GM19455 (cell line): ENCODE measurements at regions not wholly inside any gene's neighbourhood (a gene's known extent, or its start where the extent isn't known, plus 50 kb on each side); places are given as distances from the start of the nearest gene placed in this dataset.
"Not testable (repeated sequence)": the region's sequence is repeated elsewhere in the genome, so short reads cannot be mapped to it uniquely, and the experiment has no call there.

Experiments used
- ATAC-seq: cut with Tn5 transposase; IDR thresholded peaks from one replicate; pipeline ENCODE4 v1.9.1; 2021; ENCODE audit not compliant: unreplicated experiment

- no peak for ATAC-seq
These were observed 95.1 kb upstream of the TMEM178A start for GRCh38 chr2:39570614-39571013.

GRCh38 chr2:39571111-39571731 is 94.5 kb upstream of the TMEM178A start:
- ATAC-seq, result no peak

- ATAC-seq, result no peak
These were observed 92.4 kb upstream of the TMEM178A start for GRCh38 chr2:39573276-39573675.

DNA sequence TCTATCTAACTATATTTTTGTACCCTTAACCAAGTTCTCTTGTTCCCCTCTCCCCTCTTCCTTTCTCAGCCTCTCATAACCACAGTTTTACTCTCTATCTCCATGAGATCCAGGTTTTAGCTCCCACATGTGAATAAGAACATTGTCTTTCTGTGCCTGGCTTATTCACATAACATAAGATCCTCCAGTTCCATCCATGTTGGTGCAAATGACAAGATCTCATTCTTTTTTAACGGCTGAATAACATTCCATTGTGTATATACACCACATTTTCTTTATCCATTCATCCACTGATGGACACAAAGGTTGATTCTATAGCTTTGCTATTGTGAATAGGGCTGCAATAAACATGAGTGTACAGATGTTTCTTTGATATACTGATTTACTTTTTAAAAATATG is 83.9 kb upstream of the TMEM178A start:
- ATAC-seq, result no peak

DNA sequence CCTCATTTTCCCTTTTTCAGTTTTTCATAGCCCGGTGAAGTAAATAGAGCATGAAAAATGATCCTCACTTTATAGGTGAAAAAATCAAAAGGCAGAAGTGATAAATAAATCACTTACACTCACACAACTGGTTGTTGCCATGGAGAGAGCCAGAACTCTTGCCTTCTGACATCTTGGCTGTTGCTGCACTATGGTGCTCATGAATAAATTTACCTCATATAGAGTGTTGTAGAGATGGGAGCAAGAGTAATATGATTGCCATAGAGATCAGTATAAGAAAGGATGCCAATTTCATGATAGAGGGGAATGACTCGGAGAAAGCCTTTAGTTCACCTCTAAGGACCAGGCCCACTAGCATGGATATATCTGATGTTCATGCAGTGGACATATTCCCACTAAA is 82.5 kb upstream of the TMEM178A start:
- ATAC-seq, result no peak

GRCh38 chr2:39583781-39584180 is 81.9 kb upstream of the TMEM178A start:
- ATAC-seq, result no peak

- no peak for ATAC-seq
These were observed 81.3 kb upstream of the TMEM178A start for GRCh38 chr2:39584283-39584965.

DNA sequence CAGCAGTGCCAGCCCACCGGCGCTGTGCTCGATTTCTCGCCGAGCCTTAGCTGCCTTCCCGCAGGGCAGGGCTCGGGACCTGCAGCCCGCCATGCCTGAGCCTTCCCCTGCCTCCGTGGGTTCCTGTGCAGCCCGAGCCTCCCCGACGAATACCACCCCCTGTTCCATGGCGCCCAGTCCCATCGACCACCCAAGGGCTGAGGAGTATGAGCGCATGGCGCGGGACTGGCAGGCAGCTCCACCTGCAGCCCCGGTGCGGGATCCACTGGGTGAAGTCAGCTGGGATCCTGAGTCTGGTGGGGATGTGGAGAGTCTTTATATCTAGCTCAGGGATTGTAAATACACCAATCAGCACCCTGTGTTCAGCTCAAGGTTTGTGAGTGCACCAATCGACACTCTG is 80.2 kb upstream of the TMEM178A start:
- not testable (repeated sequence) for ATAC-seq

DNA sequence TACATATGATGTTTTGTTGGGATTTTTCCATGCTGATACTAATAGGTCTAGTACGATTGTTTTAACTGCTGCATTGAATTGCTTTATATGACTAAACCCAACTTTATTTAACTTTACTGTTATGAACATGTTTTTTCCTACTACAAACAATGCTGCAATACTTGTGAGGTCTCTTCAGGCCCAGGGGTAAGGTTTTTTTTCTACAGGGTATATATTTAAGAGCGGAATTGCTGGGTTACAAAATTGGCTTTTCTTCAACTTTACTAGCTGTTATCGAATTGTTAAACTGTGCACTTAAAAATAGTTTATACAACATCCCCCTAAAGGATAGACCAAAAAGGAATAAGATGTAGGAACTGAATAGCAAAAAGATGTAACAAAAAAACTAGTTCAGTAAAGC is 78.5 kb upstream of the TMEM178A start:
- no peak for ATAC-seq

GRCh38 chr2:39587641-39588040 is 78.1 kb upstream of the TMEM178A start:
- ATAC-seq, result no peak

- ATAC-seq, result no peak
These were observed 72.0 kb upstream of the TMEM178A start for GRCh38 chr2:39593439-39594393.

DNA sequence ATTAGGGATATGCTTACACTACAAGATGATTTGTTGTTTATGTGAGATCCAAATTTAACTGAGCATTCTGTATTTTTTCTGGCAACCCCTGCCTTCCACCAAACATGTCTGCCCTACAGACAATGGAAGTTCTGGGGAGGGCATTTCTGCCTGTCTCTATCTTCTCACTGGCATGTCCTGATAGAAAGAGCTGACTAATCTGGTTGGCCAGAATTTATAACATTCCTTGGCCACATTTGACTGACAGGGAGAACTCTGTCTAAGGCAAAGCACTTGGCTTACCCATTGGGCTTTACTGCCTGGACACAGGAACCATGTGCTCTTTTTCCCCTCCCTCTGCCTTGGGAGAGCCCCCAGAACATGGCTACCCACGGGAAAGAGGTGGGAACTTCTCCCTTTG is 70.6 kb upstream of the TMEM178A start:
- no peak for ATAC-seq

- no peak for ATAC-seq
These were observed 68.4 kb upstream of the TMEM178A start for GRCh38 chr2:39597314-39597713.

GRCh38 chr2:39602616-39603015 is 63.1 kb upstream of the TMEM178A start:
- ATAC-seq, result no peak

- ATAC-seq, result no peak
These were observed 62.3 kb upstream of the TMEM178A start for GRCh38 chr2:39603436-39603835.

- ATAC-seq, result no peak
These were observed 60.9 kb upstream of the TMEM178A start for GRCh38 chr2:39604866-39605265.

GRCh38 chr2:39606585-39606984 is 59.1 kb upstream of the TMEM178A start:
- no peak for ATAC-seq

- ATAC-seq, result no peak
These were observed 58.0 kb upstream of the TMEM178A start for GRCh38 chr2:39607538-39608262.

GRCh38 chr2:39608263-39608575 is 57.5 kb upstream of the TMEM178A start:
- no peak for ATAC-seq

DNA sequence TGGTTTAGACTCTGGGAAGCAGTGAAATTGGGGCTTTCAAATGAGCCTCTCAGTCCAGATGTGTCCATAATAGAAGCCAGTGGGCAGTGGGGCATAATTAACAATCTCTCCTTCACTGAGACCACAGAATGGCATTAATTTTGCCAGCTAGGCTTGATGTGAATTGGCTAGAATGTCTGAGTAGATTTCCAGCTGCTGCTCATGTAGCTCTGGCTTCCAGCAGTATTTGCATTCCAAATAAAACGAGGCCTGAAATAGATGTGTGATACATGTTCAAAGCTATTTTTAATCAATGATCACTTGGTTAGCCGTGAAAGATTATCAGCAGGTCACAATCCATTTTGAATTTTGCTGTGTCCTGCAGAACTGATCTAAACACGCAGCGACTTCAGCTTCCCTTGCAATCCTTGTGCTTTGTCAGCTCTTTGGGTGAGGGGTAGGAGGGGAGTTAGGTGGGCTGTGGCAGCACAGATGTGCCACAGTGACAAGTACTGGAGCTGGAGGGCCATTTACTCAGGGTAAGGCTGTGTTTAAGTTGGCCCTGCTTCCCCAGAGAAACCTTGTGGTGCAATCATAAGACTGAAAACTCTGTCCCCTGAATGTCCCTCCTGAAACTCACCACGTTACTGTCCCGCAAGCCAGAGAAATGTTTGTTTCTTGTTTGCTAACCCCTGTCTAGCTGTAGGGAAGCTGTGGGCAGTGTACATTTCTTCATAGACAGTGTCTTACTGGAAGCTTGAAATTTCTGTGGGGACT is 56.9 kb upstream of the TMEM178A start:
- no peak for ATAC-seq

DNA sequence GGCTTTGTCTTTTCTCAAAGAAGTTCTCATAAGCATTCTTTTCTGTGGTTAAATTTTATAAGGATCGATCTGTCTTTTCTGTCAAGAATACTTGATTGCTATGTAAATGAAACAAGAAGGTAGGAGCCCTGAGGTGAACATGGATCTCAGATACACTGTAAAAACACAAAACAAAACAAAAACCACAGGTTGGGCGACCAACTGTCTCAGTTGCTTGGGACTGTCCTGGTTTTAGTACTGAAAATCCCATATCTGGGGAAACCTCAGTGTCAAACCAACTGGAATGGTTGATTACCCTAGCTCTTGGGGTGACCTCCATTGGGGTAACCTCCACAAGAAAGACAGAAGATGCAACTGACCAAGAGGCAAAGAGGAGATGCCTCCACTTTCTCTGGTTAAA is 55.8 kb upstream of the TMEM178A start:
- ATAC-seq, result no peak
